Trophoblast cell (in vitro differentiated cells and primary cell): ENCODE measurements at regions not wholly inside any gene's neighbourhood (a gene's known extent, or its start where the extent isn't known, plus 50 kb on each side); places are given as distances from the start of the nearest gene placed in this dataset.

Experiments used
- DNase-seq, 2 donors: peaks; one replicate each; pipeline ENCODE4 v3.0.0-alpha.2; 2016
- H2AFZ ChIP-seq: 2 replicates; pipeline ENCODE4 v1.6.1; 2013; ENCODE audit warnings: low read length, moderate library complexity, mild to moderate bottlenecking; ENCODE audit not compliant: insufficient read depth, poor library complexity
- H2AK5ac ChIP-seq: 2 replicates; pipeline ENCODE4 v1.6.1; 2013; ENCODE audit warnings: mild to moderate bottlenecking, low read length
- H2BK120ac ChIP-seq: 2 replicates; pipeline ENCODE4 v1.6.1; 2013; ENCODE audit warnings: low read length, mild to moderate bottlenecking, moderate library complexity; ENCODE audit not compliant: insufficient read depth, poor library complexity
- H2BK12ac ChIP-seq: 2 replicates; pipeline ENCODE4 v1.6.1; 2013; ENCODE audit warnings: mild to moderate bottlenecking, low read length, moderate library complexity
- H2BK5ac ChIP-seq: 2 replicates; pipeline ENCODE4 v1.6.1; 2013; ENCODE audit warnings: low read length, low read depth, moderate library complexity, mild to moderate bottlenecking; ENCODE audit not compliant: poor library complexity
- H3K14ac ChIP-seq: 2 replicates; pipeline ENCODE4 v1.6.1; 2013; ENCODE audit warnings: mild to moderate bottlenecking, low read length
- H3K18ac ChIP-seq: 2 replicates; pipeline ENCODE4 v1.6.1; 2013; ENCODE audit warnings: mild to moderate bottlenecking, low read length
- H3K23ac ChIP-seq: 2 replicates; pipeline ENCODE4 v1.6.1; 2013; ENCODE audit warnings: low read length
- H3K27ac ChIP-seq: 2 replicates; pipeline ENCODE4 v1.5.1; 2013; ENCODE audit warnings: low read depth, mild to moderate bottlenecking, inconsistent platforms, low read length, moderate library complexity
- H3K27me3 ChIP-seq: 2 replicates; pipeline ENCODE4 v1.6.1; 2013; ENCODE audit warnings: inconsistent platforms, mild to moderate bottlenecking, low read length, moderate library complexity; ENCODE audit not compliant: insufficient read depth
- H3K36me3 ChIP-seq, 2 experiments: 1 replicate in 1 of 2; 2 replicates in 1 of 2; pipeline ENCODE4 v1.6.1; 2013; ENCODE audit warnings: low read length in 2 of 2, mild to moderate bottlenecking in 2 of 2, moderate library complexity in 1 of 2; ENCODE audit not compliant: insufficient read depth in 2 of 2, control insufficient read depth in 1 of 2
- H3K4ac ChIP-seq: 2 replicates; pipeline ENCODE4 v1.6.1; 2013; ENCODE audit warnings: low read depth, mild to moderate bottlenecking, low read length, moderate library complexity
- H3K4me1 ChIP-seq, 2 experiments: 1 replicate in 1 of 2; 2 replicates in 1 of 2; pipeline ENCODE4 v1.6.1; 2013; ENCODE audit warnings: low read length in 2 of 2, mild to moderate bottlenecking in 2 of 2, moderate library complexity in 1 of 2; ENCODE audit not compliant: insufficient read depth in 2 of 2, control insufficient read depth in 1 of 2
- H3K4me2 ChIP-seq: 2 replicates; pipeline ENCODE4 v1.6.1; 2013; ENCODE audit warnings: inconsistent platforms, mild to moderate bottlenecking, low read length, moderate library complexity
- H3K4me3 ChIP-seq: 2 replicates; pipeline ENCODE4 v1.5.1; 2013; ENCODE audit warnings: mild to moderate bottlenecking, low read depth, low read length, inconsistent platforms
- H3K79me1 ChIP-seq: one replicate; pipeline ENCODE4 v1.6.1; 2013; ENCODE audit warnings: low read length
- H3K79me2 ChIP-seq: 2 replicates; pipeline ENCODE4 v1.6.1; 2013; ENCODE audit warnings: low read length, mild to moderate bottlenecking; ENCODE audit not compliant: control insufficient read depth, insufficient read depth, poor library complexity
- H3K9ac ChIP-seq: 2 replicates; pipeline ENCODE4 v1.6.1; 2013; ENCODE audit warnings: mild to moderate bottlenecking, low read length
- H3K9me3 ChIP-seq: 2 replicates; pipeline ENCODE4 v1.6.1; 2013; ENCODE audit warnings: low read depth, mild to moderate bottlenecking, control low read depth, inconsistent platforms, low read length; ENCODE audit not compliant: insufficient read depth
- H4K12ac ChIP-seq: 2 replicates; pipeline ENCODE4 v1.6.1; 2013; ENCODE audit warnings: low read depth, mild to moderate bottlenecking, low read length, moderate library complexity
- H4K8ac ChIP-seq: 2 replicates; pipeline ENCODE4 v1.6.1; 2013; ENCODE audit warnings: low read depth, mild to moderate bottlenecking, low read length, moderate library complexity
- H4K91ac ChIP-seq: one replicate; pipeline ENCODE4 v1.6.1; 2013; ENCODE audit warnings: low read depth, mild to moderate bottlenecking, low read length, moderate library complexity
- WGBS: extraction: QIAGEN DNeasy Blood & Tissue Kit; methylation state at CpG from one replicate; pipeline ENCODE4 v1.1.7; 2013; ENCODE audit warnings: missing lambda C conversion rate; ENCODE audit not compliant: insufficient read length, insufficient coverage; ENCODE audit errors: extremely low coverage; 5-methylcytosine and 5-hydroxymethylcytosine counted together

GRCh38 chr1:244283772-244284171 lies 167.9 kb downstream of the ADSS2 start:
- Histone ChIP-seq H3K9me3 (peaks cover 2% of the 10 kb centered on the region), H3K79me1 (no peaks in the 10 kb centered on the region), H3K36me3 (no peaks in the 10 kb centered on the region), H3K4me1 (no peaks in the 10 kb centered on the region), H2BK12ac (no peak overlapping the region), H3K4me2 (no peak overlapping the region), H4K91ac (no peak overlapping the region), H3K14ac (no peak overlapping the region), H3K23ac (no peak overlapping the region), H3K4ac (no peak overlapping the region), H3K4me3 (no peak overlapping the region), H3K79me2 (no peaks in the 10 kb centered on the region), H2AFZ (no peak overlapping the region), H3K27ac (no peak overlapping the region), H4K12ac (no peak overlapping the region), H2BK120ac (no peak overlapping the region), H3K9ac (no peak overlapping the region), H3K18ac (no peak overlapping the region), H3K27me3 (no peaks in the 10 kb centered on the region), H2AK5ac (no peak overlapping the region), H2BK5ac (no peak overlapping the region), H4K8ac (no peak overlapping the region)
- WGBS, result no CpG with 5 or more reads among the region's 4 CpGs
- no peak for DNase-seq

DNA sequence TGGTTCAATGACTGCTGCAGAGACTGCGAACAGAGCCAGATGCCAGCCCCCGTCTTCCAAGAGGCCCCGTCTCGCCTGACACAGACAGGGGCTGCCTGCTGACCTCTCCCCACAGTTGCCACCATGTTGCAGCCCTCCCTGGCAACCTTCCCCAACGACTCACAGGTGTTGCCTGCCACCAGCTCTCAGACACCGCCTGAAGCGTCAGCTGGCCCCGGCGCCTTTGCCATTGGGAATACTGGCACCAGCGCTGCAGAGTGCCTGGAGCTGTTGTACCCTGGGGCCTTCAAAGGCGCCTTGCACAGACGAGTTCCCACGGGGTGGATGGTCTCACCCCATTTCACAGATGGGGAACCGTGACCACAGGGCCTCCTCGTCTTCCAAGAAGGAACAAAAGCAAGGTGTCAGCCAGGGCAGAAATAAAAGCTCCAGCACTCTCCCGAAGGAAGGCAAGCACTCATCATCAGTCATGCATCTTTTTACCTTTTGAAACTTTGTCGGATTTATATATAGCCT lies 167.0 kb downstream of the ADSS2 start:
- H2AK5ac ChIP-seq, result no peak overlapping the region
- no peak overlapping the region for H3K14ac ChIP-seq
- H2BK5ac ChIP-seq, result no peak overlapping the region
- no peaks in the 10 kb centered on the region for H3K27me3 ChIP-seq
- no peaks in the 10 kb centered on the region for H3K4me1 ChIP-seq
- no peaks in the 10 kb centered on the region for H3K36me3 ChIP-seq
- no peak overlapping the region for H4K91ac ChIP-seq
- no peak for DNase-seq
- no peak overlapping the region for H4K12ac ChIP-seq
- no CpG with 5 or more reads among the region's 17 CpGs for WGBS
- H4K8ac ChIP-seq, result no peak overlapping the region
- H3K9me3 ChIP-seq, result peaks cover 2% of the 10 kb centered on the region
- H3K79me2 ChIP-seq, result no peaks in the 10 kb centered on the region
- H2AFZ ChIP-seq, result no peak overlapping the region
- no peak overlapping the region for H3K4me2 ChIP-seq
- no peak overlapping the region for H2BK12ac ChIP-seq
- H3K9ac ChIP-seq, result no peak overlapping the region
- H3K4ac ChIP-seq, result no peak overlapping the region
- H3K23ac ChIP-seq, result no peak overlapping the region
- H3K79me1 ChIP-seq, result no peaks in the 10 kb centered on the region
- H3K27ac ChIP-seq, result no peak overlapping the region
- H2BK120ac ChIP-seq, result no peak overlapping the region
- H3K18ac ChIP-seq, result no peak overlapping the region
- no peak overlapping the region for H3K4me3 ChIP-seq

- no peak overlapping the region for H4K8ac ChIP-seq
- no peak overlapping the region for H3K9ac ChIP-seq
- no peak overlapping the region for H2AFZ ChIP-seq
- H3K36me3 ChIP-seq, result no peaks in the 10 kb centered on the region
- no peak overlapping the region for H3K14ac ChIP-seq
- no peak overlapping the region for H4K12ac ChIP-seq
- no peak overlapping the region for H3K23ac ChIP-seq
- no peak overlapping the region for H3K4ac ChIP-seq
- peaks cover 2% of the 10 kb centered on the region for H3K9me3 ChIP-seq
- no peak for DNase-seq
- H2BK120ac ChIP-seq, result no peak overlapping the region
- H4K91ac ChIP-seq, result no peak overlapping the region
- H3K79me1 ChIP-seq, result no peaks in the 10 kb centered on the region
- no peaks in the 10 kb centered on the region for H3K27me3 ChIP-seq
- no peak overlapping the region for H3K4me3 ChIP-seq
- no peak overlapping the region for H3K18ac ChIP-seq
- H3K27ac ChIP-seq, result no peak overlapping the region
- no CpG with 5 or more reads among the region's 5 CpGs for WGBS
- H2AK5ac ChIP-seq, result no peak overlapping the region
- no peaks in the 10 kb centered on the region for H3K79me2 ChIP-seq
- no peak overlapping the region for H2BK5ac ChIP-seq
- no peak overlapping the region for H2BK12ac ChIP-seq
- no peak overlapping the region for H3K4me2 ChIP-seq
- H3K4me1 ChIP-seq, result no peaks in the 10 kb centered on the region
Observed at GRCh38 chr1:244286341-244286740, 165.4 kb downstream of the ADSS2 start.

- Histone ChIP-seq H2AFZ (no peak overlapping the region), H3K4me3 (no peak overlapping the region), H4K12ac (no peak overlapping the region), H3K79me2 (no peaks in the 10 kb centered on the region), H2BK12ac (no peak overlapping the region), H3K4me1 (no peaks in the 10 kb centered on the region), H2AK5ac (no peak overlapping the region), H3K14ac (no peak overlapping the region), H3K27me3 (no peaks in the 10 kb centered on the region), H3K9ac (no peak overlapping the region), H4K8ac (no peak overlapping the region), H4K91ac (no peak overlapping the region), H3K23ac (no peak overlapping the region), H3K4ac (no peak overlapping the region), H3K4me2 (no peak overlapping the region), H3K18ac (no peak overlapping the region), H3K79me1 (no peaks in the 10 kb centered on the region), H3K9me3 (peaks cover 2% of the 10 kb centered on the region), H2BK5ac (no peak overlapping the region), H3K36me3 (no peaks in the 10 kb centered on the region), H3K27ac (no peak overlapping the region), H2BK120ac (no peak overlapping the region)
- no peak for DNase-seq
- WGBS, result no CpG with 5 or more reads among the region's 1 CpG
Observed at GRCh38 chr1:244287726-244288125, 164.0 kb downstream of the ADSS2 start.
